HG03558 (cell line): ENCODE measurements at regions not wholly inside any gene's neighbourhood (a gene's known extent, or its start where the extent isn't known, plus 50 kb on each side); places are given as distances from the start of the nearest gene placed in this dataset.
"Not testable (repeated sequence)": the region's sequence is repeated elsewhere in the genome, so short reads cannot be mapped to it uniquely, and the experiment has no call there.

ENCODE experiments used
- ATAC-seq: cut with Tn5 transposase; IDR thresholded peaks from one replicate; pipeline ENCODE4 v1.9.1; 2021; ENCODE audit warnings: moderate number of reproducible peaks; ENCODE audit not compliant: unreplicated experiment; ENCODE audit errors: extremely low read depth

- no peak for ATAC-seq
Measured at GRCh38 chr9:74115976-74116375, 381.2 kb upstream of the RORB start.

- ATAC-seq = no peak
Measured at GRCh38 chr9:74117151-74117550, 380.0 kb upstream of the RORB start.

- no peak for ATAC-seq
Measured at GRCh38 chr9:74117731-74118130, 379.4 kb upstream of the RORB start.

- no peak for ATAC-seq
Measured at GRCh38 chr9:74120061-74120460, 377.1 kb upstream of the RORB start.

- no peak for ATAC-seq
Measured at GRCh38 chr9:74120470-74120869, 376.7 kb upstream of the RORB start.

- no peak for ATAC-seq
Measured at GRCh38 chr9:74122216-74122615, 374.9 kb upstream of the RORB start.

- ATAC-seq = no peak
Measured at GRCh38 chr9:74122661-74123060, 374.5 kb upstream of the RORB start.

GRCh38 chr9:74125941-74126340 is 371.2 kb upstream of the RORB start:
- no peak for ATAC-seq

GRCh38 chr9:74132986-74133385 is 364.1 kb upstream of the RORB start:
- ATAC-seq = no peak

GRCh38 chr9:74133921-74134320 is 363.2 kb upstream of the RORB start:
- no peak for ATAC-seq

GRCh38 chr9:74138182-74138581 is 359.0 kb upstream of the RORB start:
- no peak for ATAC-seq

- no peak for ATAC-seq
Measured at GRCh38 chr9:74140141-74140540, 357.0 kb upstream of the RORB start.

- no peak for ATAC-seq
Measured at GRCh38 chr9:74147906-74148305, 349.2 kb upstream of the RORB start.

GRCh38 chr9:74172874-74173273 is 324.3 kb upstream of the RORB start:
- peak; percentile 99 for ATAC-seq

GRCh38 chr9:74173284-74173683 is 323.9 kb upstream of the RORB start:
- ATAC-seq = no peak

GRCh38 chr9:74197771-74198170 is 299.4 kb upstream of the RORB start:
- ATAC-seq = not testable (repeated sequence)

GRCh38 chr9:74205056-74205455 is 292.1 kb upstream of the RORB start:
- ATAC-seq = no peak

GRCh38 chr9:74218385-74219063 is 278.6 kb upstream of the RORB start:
- no peak for ATAC-seq

GRCh38 chr9:74220327-74220726 is 276.8 kb upstream of the RORB start:
- ATAC-seq = no peak

GRCh38 chr9:74236857-74237256 is 260.3 kb upstream of the RORB start:
- no peak for ATAC-seq

- no peak for ATAC-seq
Measured at GRCh38 chr9:74245866-74246497, 251.2 kb upstream of the RORB start.

GRCh38 chr9:74255489-74255984 is 241.6 kb upstream of the RORB start:
- ATAC-seq = no peak
